CD4-positive, alpha-beta T cell treated with Interleukin-17A for 4 hours (primary cell): ENCODE measurements at regions not wholly inside any gene's neighbourhood (a gene's known extent, or its start where the extent isn't known, plus 50 kb on each side); places are given as distances from the start of the nearest gene placed in this dataset.
"Not testable (repeated sequence)": the region's sequence is repeated elsewhere in the genome, so short reads cannot be mapped to it uniquely, and the experiment has no call there.

Experiments
- DNase-seq: peaks from one replicate; pipeline ENCODE4 v3.0.0-alpha.2; 2020; ENCODE audit warnings: mixed read lengths

DNA sequence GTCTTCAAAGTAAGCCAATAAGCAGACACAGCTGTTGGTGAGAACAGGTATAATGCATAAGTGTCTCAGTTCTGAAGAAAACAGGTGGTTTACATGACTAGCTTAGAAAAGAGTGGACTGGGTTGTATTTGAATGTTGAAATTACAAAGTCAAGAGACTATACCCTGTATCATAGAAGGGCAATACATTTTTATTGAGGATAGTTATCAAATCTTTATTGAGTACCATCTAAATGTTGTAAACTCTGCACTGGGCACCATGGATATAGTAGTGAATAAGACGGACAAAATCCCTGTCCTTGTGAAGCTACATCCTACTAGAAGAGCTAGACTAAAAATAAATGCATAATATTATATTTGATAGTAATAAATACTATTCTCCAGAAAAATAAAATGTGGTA is 88.5 kb upstream of the CDC42EP3 start:
- not testable (repeated sequence) for DNase-seq

DNA sequence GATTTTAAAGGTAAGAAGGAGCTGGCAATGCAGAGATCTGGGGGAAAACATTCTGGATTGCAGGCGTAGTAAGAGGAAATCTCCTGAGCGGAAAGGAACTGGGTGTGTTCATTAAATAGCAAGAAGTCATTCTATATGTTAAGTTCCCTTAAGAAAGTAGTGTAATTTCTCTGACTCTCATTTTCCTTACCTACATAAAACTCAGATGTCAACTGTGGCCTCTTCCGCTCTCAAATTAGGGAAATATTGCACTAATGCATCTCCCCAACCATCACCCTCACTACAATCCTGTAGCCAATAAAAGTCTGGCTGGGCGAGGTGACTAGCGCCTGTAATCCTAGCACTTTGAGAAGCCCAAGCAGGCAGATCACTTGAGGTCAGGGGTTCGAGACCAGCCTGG is 89.0 kb upstream of the CDC42EP3 start:
- no peak for DNase-seq

DNA sequence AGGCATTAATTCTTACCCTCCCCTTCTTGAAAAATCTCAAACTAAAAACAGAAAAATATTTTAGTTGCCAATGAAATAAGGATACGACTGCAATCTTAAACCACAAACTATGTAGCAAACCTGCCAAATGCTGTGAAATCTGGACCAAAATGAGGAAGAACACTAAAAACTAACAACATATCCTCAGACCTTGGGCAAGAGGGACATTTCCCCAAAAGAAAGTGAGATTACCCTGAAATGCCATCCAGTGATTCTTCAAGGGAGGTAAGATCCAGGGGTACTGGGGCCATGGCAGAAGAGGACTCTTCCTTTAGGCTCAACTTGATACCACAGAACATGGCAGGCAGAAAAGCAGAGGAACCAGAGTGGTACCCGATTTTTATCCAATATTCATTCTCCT is 90.8 kb upstream of the CDC42EP3 start:
- DNase-seq, result not testable (repeated sequence)

DNA sequence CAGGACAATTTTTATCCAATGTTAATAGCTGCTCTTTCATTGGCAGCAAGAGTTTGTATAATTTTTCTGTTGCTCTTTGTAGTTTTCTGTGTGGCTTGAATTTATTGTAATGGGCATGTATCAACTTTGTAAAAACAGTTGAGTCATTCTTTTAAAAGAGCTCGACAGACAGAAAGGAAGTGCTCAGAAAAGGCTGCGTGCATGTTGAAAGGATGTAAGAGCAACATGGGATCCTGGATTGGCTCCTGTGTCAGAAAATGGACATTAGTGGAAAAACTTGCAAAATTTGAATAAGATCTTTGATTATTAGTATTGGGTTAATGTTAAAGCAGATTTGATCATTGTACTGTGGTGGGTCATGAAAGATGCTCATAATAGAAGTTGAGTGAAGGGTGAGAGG is 93.3 kb upstream of the CDC42EP3 start:
- DNase-seq, result no peak

DNA sequence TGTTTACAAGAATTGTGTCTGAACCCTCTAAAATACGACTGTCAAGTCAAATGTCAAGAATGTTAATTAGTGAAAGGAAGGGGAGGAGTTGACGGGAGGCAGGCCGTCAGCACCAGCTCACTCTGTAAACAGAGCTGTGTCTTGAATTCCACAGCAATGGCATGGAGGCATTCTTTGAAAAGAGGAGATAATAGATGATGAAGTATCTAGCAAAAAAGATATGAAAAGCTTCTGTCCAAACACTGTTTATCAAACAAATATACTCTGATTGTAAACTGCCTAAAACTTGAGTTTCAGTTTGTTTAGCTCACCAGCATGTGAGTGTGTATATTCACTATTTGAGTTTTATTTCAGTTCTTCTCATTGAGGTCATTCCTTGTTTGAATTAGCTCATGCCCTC is 94.7 kb upstream of the CDC42EP3 start:
- DNase-seq, result no peak

DNA sequence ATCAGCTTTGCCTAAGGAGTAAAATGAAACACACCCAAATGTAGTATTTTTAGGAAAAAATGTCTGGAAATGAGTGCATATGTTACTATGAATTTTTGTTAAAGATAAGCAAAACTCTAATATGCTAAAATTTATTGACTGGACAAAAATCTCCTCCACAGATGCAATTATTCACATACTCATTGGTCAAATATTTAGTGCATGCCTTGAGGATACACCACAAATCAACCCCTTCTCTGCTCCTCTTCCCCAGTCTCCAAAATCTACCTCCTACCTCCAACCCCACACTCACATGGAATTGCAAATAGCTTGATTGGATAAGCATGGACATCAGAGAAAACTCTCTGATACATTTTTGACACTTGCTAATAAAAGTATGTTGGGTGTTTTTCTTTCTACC is 95.6 kb upstream of the CDC42EP3 start:
- DNase-seq, result no peak

DNA sequence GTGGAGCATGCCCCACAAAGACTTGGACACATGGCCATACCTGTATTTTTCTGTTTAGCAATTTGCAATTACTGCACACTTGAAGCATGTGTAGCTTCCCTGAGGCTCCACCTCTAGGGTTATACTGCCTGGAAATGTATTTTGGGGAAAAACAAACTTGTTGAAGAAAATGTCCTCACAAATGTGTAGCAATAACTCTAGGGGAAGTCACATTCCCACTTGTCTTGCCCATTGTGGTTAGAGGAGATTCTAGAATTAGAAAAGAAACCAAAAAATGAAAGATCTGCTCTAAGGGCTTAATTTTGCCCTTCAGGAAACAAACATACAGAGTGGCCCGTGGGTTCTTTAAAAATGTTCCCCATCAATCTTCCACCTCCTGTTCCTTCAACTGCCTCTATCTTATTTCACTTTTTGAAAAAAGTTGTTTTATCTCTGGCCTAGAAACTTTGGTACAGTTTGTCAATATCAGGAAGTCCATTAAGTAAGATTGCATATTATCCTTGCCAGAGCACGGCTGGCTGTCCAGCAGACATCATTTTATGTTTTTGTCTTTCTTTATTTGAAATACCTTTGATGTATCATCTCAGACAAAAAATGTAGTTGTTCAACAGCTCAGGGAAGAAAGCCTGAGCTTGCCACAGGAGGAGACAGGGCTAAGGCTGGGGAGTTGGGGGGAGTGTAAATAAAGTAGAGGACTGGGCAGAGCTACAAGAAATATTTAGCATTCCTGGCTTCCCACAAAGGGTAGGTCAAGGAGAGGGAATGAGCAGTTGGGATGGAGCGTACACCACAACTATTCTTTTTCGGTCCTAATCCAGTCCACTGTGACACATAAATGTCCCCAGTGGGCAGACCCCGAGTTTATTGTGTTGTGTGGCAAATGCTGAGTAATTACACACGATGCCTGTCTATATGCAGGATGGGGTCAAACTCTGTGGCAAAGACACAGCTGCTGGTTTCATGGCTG is 96.8 kb upstream of the CDC42EP3 start:
- DNase-seq, result no peak

DNA sequence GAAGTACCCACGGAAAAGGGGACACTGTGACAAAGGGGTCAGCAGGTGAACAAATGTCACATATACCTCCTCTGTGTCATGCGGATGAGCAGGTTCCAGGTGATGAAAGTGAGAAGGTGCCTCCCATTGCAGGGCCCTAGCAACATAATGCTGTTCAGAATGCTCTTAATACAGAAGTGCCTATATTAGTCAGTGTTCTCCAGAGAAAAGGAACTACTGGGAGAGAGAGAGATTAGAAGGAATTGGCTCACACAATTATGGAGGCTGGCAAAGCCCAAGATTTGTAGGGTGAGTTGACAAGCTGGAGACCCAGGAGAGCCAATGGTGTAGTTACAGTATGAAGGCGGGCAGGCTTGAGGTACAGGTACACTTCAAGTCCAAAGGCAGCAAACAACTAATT is 98.1 kb upstream of the CDC42EP3 start:
- DNase-seq, result no peak

DNA sequence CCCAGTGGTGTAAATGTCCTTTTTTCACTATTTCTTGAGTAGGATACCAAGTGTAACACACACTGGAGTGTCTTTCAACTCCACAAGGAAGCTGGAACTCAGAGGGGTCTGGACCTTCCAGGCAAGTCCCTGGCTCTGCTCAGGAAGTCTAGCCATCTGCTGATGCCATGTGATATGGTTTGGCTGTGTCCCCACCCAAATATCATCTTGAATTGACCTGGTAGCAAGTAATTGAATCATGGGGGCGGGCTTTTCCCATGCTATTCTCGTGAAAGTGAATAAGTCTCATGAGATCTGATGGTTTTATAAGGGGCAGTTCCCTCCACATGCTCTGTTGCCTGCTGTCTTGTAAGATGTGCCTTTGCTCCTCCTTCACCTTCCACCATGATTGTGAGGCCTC is 99.4 kb upstream of the CDC42EP3 start:
- DNase-seq, result no peak

DNA sequence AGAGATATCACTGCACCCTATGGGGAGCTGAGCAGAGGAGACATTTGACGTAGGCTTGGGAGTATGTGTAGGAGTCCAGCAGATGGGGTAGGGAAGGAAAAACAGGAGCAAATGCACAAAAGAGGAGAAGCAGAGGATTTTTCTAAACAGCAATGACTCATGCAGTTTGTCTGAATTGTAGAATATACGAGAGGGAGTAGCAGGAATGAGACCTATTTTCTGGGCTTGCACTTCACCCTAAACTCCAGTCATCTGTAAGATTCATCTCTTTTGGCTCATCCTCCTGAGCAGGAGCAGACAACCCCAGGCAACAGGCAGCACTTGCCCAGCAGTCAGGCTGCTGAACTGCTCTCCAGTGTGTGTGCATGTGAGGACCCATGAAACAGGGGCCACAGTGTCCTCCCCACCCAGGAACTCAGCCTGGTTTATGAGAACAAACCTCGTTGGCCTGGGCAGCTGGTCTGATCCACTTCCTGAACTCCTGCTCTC is 100.2 kb upstream of the CDC42EP3 start:
- DNase-seq, result no peak

DNA sequence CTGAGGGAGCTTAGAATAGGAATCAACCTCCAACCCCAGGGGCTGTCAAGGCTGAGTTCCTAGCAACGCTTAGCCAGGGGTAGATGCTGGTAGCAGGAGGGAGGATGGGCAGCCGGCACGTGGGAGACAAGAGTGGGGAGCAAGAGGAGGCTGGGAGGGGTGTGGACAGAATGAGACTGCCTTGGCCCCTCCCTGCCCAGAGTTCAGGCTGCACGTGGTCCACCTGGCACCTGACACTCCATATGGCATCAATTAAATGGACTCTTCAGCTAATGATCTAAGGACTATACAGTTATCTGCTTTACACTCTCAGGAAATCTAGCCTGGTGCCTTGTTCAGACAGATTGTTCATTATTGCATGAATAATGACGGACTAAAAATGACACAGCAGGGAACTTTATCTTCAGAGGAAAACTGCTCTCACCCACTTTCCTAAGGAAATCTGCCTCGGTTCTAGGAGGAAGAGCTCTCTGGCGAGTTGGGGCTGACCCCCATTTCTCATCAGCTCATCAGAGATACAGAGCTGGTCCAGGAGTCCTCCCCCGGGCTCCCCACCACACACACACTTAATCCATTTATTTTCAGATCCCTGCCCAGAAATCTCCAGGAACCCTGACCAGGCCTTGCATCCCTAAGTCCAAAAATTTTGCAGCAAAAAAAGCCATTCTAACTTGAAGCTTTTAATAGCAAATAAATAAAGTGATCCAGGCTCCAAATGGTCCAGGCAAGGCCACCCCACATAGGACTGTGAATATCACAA is 102.1 kb upstream of the CDC42EP3 start:
- DNase-seq, result no peak

DNA sequence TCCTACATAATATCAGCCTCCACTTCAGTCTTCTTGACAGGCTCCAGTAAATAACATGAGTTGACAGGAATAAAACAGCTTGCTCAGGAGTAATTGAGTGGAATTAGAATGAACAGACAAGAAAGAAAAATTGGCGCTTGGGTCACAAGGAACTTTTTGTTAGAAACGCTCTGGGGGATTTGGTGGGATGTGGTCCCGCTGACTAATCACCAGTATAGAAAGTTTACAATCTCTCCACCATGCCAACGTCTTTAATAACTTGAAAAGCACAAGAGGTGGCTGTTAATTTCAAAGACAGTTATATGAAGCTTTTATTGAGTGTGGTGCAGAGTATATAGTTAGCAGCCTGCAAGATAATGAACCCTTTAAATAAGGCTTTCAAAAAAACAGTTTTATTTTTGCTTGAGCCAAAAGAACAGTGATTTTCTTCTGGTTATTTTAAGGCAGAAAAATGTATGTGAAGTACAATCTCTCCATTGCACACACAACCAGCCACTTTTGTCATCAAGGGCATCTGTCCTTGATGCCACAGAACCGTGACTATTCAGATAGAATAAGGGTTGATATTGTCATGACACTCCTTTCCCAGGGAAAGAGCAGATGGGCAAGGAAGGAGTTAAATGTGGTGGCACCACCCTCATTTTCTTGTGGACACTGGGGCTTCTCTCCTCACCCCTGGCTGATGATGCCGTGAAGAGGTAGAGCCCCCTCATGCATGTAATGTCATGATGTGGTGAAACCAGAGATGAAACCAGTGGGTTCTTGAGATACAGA is 102.9 kb upstream of the CDC42EP3 start:
- DNase-seq, result not testable (repeated sequence)

DNA sequence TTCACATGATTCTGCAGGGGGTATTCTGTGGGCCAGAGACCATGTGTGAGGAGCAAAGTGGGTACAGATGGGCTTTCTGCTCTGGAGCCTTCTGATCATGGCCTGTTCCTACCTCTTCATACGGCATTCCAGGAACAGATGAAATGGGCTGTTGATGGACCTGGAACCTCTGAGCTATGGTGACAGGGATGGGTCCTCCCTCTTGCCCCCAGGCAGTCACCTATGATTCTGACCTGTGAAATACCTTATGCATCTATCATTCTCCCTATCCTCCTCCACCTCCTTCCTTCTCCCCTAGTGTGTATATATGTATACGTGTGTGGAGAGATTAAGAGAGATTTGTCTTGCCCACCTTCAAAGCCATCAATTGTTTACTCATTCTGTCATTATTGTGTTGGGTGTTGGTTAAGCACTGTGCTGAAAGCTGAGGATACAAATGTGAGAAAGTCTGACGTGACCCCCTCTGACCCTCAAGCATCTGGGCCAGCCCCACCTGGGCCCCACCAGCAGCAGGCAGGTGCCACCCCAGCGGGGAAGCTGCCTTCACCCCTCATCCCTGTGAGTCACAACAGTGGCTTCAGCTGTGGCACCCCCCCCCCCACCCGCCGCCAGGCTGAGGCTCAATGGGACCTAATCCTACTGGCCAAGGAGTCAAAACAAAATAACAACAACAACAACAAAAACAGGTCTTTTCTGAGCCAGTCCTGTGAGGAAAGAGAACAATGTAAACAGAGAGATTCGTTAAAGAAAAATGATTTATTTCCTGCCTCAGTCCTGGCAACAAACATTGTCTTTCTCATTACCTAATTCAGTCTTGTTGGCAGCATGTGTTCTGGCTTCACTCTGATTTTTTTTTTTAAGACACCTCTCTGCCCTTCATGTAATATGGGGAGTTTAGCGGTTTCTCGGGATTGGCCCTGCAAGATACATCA is 103.8 kb upstream of the CDC42EP3 start:
- DNase-seq, result no peak

DNA sequence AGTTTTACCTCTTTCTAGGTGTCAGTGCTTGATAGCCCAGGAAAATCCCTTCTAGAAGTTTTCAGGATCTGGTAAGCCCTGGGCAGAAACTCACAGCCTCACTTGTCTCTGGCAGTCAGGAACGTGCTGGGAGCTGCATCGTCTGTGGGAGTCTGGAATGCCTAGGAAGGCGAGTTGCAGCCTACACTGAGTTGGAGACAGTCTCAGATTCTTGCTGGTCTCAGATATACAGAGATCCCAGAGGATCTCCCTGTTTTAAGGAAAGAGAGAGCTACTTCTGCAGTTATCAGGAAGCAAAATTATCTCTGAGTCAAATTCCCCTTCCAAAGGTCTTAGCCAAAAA is 104.4 kb upstream of the CDC42EP3 start:
- DNase-seq, result no peak

DNA sequence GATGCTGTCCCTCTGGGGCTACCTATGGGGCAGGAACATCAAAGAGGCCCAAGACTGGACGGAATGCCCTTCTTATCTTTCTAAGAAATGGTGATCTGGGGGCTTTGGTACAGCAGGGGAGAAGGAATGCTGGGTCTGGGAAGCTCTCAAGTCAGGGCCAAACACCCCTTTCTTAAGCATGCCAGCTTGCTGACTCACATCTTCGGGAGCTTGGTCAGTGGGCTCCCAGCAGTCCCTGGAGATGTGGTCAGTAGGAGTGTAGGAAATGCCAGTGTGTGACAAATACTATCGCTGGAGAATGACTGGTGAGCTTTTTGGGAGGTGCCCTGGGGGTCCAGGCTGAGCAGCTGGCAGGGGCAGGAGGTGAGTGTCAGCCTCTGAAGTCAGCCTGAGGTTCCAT is 105.0 kb upstream of the CDC42EP3 start:
- DNase-seq, result no peak

DNA sequence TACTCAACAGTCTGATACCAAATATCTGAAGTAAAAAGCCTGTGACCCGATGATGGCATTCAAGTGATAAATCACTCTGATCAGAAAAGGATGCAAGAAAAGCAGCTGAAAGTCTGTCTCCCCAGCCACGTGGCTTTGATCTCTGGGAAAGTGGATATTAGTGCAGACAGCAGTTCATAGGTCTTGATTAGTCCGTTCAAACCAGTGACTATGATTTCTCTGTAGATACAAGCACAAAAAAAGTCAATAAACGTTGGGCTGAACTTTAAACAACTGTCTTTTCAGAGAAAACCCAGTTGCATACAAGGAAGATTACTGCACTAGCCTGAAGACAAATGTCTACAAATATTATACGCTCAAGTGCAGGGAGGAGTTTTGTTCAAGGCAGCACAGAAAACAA is 107.7 kb upstream of the CDC42EP3 start:
- no peak for DNase-seq

DNA sequence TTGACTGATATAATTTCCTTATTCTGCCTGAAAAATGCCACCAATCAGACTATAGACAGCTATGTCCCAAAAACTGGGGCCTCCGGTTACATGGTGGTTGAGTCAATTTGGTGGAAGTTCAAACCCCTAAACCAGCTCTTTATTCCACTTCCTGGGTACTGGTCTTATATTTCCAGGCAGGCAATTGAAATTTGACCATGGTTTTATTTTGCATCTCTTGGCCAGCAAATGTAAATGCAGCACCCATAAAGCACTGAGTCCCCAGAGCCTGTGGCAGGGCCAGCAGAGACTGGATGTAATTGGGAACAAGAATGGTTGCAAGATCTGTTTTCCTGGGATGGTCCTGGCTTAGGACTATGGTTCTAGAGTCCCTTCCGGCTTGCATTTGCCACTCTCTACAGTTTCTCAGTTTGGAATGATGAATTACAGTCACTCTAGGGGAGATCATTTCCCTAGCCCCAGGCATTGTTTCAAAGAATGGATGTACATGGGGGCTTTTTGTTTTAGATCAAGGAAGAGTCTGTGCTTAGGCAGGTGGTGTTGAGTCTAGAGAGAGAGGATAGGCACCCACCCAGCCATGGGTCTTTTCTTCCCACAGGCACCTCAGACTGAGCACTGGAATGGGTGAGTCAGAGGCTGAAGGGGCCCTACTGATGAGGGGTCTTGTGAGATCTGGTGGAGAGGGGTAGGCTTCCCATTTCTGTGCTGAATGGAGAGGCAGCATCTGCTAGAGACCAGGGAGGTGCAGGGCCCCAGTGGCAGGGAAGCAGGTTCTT is 108.4 kb upstream of the CDC42EP3 start:
- no peak for DNase-seq

DNA sequence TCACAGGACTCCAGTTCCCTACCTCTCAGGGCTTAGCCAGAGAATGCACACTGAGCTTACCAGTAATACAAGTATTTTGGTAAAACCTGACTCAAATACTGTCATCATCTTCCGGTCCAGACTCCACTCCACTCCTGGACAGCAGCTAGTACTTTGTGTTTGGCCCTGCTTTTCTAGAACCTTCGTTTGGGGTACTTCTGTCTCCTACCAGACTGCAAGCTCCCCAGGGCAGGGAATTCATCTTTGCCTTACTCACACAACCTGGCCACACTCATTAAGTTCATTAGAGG is 108.9 kb upstream of the CDC42EP3 start:
- no peak for DNase-seq

DNA sequence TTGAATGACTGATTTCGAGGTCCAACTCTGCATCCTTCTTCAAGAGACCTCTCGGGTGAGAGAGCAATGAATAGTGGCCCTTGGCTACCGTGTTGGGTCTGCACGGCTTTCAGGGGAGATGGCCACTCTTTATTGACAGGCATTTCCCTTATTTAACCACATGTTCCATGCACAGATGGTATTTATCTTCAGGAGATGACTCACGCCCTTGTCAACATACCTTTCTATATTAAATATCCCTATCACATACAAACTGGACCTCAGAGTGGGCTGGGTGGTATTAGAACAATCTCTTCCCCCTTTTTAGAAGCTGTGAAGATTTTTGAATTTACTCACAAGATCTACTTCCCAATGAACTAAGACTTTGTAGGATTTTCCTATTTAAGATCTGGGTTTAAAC is 109.6 kb upstream of the CDC42EP3 start:
- no peak for DNase-seq

DNA sequence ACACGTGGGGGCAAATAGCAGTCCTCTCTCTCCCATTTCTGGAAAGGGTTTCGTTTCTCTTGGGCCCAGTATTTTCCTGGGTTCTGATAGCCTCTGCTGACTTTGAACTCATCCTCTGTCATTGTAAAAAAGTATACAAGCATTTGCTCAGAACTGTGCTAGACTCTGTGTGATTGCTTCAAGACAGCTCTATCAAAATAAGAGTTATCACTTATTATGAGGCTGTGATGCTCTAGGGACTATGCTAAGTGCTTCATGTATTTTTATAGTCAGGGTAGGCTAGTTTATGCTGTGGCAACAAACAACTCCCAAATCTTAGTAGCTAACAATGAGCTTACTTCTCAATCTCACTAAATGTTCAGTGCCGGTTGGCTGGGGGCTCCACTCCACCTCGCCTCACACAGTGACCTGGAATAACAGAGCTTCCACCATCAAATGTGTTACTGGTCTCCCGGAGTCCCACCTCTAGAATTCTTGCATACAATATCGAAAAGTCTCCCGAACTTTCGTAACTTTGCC is 110.8 kb upstream of the CDC42EP3 start:
- DNase-seq, result no peak

DNA sequence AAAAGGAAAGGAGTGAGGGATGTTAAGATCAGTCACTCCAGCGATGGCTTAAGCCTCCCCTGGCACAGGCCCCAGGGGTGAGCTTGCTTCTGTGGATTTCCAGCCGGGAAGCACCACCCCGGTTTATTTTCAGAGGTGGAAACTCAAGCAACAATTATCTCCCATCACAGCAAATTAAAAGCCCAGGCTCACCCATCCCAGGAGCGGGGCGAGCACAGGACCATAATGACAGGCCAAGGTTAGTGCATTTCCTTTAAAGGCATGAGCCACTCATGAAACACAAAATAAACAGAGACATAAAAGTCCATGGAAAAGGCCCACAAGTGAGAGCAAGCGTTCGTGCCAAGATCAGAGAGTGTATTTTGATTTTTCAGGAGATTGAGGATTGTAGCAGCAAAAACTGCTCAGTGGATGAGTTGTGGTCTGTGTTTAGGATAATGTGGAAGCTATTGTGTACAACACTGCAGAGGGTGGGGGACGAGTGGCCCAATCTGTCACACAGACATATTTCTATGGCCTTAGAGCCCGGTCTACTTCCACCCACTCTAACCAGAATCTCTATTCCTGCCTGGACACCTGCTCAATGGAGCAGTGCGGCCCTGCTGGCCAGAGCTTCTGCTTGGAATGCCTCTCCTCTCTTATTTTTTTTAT is 111.4 kb upstream of the CDC42EP3 start:
- DNase-seq, result no peak
